ENCODE measurements at regions not wholly inside any gene's neighbourhood (a gene's known extent, or its start where the extent isn't known, plus 50 kb on each side); places are given as distances from the start of the nearest gene placed in this dataset.
"Not testable (repeated sequence)": the region's sequence is repeated elsewhere in the genome, so short reads cannot be mapped to it uniquely, and the experiment has no call there.

DNA sequence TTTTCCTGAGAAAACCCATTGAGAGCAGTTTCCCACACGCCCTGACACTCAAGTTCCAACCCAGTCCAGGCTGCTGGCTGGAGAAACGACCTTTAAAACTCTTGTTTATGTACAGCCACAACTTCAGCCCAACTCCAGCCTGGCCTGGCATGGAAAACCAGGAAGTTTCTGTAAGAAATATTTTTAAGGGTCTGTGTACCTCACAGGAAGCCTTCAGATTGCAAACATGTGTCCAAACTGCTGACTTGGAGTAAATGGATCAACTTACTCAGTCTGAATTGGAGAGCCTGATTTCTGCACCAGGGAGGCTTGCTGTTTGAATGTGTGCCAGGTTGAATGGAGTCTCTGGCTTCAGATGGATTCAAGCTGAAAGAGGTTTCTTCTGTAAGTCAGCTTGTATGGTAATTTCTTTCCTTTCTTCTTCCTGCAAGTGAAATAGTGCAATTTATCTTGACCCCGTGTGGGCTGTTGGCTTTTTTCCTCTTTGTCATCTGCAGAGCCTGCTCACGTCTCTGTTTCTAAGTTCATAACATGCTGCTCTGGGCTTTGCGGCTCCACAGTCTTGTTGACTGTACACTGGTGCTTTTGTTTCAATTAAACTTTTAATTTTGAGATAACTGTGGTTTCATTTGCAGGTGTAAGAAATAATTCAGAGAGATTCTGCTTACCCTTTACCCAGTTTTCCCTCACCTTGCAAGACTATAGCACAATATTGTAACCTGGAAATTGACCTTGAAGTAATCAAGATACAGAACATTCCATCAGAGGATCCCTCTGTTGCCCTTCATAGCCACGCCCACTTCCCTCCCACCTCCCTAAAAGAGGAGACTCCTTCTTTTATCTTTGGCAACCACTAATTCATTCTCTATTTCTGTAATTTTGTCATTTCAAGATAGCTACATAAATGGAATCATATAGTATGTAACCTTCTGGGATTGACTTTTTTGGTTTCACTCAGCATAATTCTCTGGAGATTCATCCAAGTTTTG lies 109.7 kb upstream of the PRMT8 start:
- TF ChIP-seq CTCF (IDR thresholded peaks at IDR 0.05; ENCODE audit: low read depth, low read length), result no peak
- Histone ChIP-seq H3K27me3 (peaks cover 7% of the 10 kb centered on the region), H3K4me1 (no peaks in the 10 kb centered on the region), H3K36me3 (no peaks in the 10 kb centered on the region), H3K9me3 (no peaks in the 10 kb centered on the region), H3K4me3 (ENCODE audit: low read depth, low read length) (no peak overlapping the region)
- no peak for DNase-seq

DNA sequence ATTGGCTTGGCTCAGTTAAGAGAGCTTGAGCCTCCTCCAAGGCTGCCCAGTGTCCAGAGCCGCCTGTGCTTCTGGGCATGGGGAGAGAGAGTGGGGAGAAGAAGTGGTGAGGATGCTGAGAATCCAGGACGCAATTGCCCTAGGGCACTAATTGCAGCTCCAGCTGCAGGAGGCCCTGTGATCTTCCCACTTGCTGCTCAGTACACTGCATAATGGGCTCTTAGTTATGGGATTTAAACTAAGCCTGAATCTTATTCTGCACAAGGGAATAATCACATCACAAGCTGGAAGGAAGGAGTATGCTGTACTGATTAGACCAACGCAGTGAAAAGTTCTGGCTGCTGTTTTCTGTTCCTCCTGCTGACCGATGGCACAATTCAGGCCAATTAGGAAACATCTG lies 101.0 kb upstream of the PRMT8 start:
- Histone ChIP-seq H3K4me3 (ENCODE audit: low read depth, low read length) (no peak overlapping the region), H3K4me1 (no peaks in the 10 kb centered on the region), H3K9me3 (no peaks in the 10 kb centered on the region), H3K36me3 (no peaks in the 10 kb centered on the region), H3K27me3 (peaks cover 9% of the 10 kb centered on the region)
- DNase-seq, result no peak
- no peak for TF ChIP-seq CTCF (IDR thresholded peaks at IDR 0.05; ENCODE audit: low read depth, low read length)

DNA sequence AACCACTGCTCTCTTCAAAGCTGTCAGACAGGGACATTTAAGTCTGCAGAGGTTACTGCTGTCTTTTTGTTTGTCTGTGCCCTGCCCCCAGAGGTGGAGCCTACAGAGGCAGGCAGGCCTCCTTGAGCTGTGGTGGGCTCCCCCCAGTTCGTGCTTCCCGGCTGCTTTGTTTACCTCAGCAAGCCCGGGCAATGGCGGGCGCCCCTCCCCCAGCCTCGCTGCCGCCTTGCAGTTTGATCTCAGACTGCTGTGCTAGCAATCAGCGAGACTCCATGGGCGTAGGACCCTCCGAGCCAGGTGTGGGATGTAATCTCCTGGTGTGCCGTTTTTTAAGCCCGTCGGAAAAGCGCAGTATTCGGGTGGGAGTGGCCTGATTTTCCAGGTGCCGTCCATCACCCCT lies 93.4 kb upstream of the PRMT8 start:
- not testable (repeated sequence) for H3K4me1 ChIP-seq; H3K4me3 ChIP-seq (ENCODE audit: low read depth, low read length); H3K9me3 ChIP-seq; H3K27me3 ChIP-seq; DNase-seq; H3K36me3 ChIP-seq

GRCh38 chr12:3398196-3398789 lies 92.7 kb upstream of the PRMT8 start:
- H3K9me3 ChIP-seq, result no peaks in the 10 kb centered on the region
- no peak for DNase-seq
- H3K36me3 ChIP-seq, result no peaks in the 10 kb centered on the region
- no peaks in the 10 kb centered on the region for H3K27me3 ChIP-seq
- TF ChIP-seq CTCF (IDR thresholded peaks at IDR 0.05; ENCODE audit: low read depth, low read length), result no peak
- H3K4me3 ChIP-seq (ENCODE audit: low read depth, low read length), result no peak overlapping the region
- no peaks in the 10 kb centered on the region for H3K4me1 ChIP-seq

DNA sequence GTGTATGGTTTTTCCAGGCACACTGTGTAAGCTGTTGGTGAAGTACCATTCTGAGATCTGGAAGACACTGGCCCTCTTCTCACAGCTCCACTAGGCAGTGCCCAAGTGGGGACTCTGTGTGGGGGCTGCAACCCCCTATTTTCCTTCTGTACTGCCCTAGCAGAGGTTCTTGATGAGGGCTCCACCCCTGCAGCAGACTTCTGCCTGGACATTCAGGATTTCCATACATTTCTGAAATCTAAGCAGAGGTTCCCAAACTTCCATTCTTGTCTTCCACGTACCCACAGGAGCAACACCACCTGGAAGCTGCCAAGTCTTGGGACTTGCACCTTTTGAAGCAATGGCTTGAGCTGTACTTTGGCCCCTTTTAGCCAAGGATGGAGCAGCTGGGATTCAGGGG lies 85.2 kb upstream of the PRMT8 start:
- Histone ChIP-seq H3K9me3 (no peaks in the 10 kb centered on the region; the same call in 1 of the 2 replicates), H3K4me1 (no peaks in the 10 kb centered on the region), H3K27me3 (no peaks in the 10 kb centered on the region), H3K4me3 (ENCODE audit: low read depth, low read length) (no peak overlapping the region), H3K36me3 (no peaks in the 10 kb centered on the region)
- DNase-seq, result no peak
- no peak for TF ChIP-seq CTCF (IDR thresholded peaks at IDR 0.05; ENCODE audit: low read depth, low read length)

DNA sequence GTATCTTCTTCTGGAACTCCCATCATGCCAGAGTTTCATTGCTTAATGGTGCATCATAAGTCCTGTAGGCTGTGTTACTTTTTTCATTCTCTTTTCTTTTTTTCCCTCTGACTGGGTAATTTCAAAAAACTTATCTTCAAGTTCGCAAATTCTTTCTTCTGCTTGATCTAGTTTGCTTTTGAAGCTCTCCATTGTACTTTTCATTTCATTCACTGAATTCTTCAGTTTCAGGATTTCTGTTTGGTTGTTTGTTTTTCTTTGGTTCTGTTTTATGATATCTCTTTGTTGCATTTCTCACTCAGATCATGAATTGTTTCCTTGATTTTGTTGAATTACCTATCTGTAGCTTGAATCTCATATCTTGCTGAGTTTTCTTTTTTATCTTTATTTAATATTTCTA lies 83.3 kb upstream of the PRMT8 start:
- no peaks in the 10 kb centered on the region; the same call in 1 of the 2 replicates for H3K9me3 ChIP-seq
- H3K4me1 ChIP-seq, result no peaks in the 10 kb centered on the region
- TF ChIP-seq CTCF (IDR thresholded peaks at IDR 0.05; ENCODE audit: low read depth, low read length), result no peak

More for the DNA sequence above, 83.3 kb upstream of the PRMT8 start:
- no peak overlapping the region for H3K4me3 ChIP-seq (ENCODE audit: low read depth, low read length)
- no peak for DNase-seq
- no peaks in the 10 kb centered on the region for H3K36me3 ChIP-seq
- H3K27me3 ChIP-seq, result peaks cover 5% of the 10 kb centered on the region; the same call in 1 of the 2 replicates
